Breast epithelium (tissue), 4 donors: ENCODE measurements at regions not wholly inside any gene's neighbourhood (a gene's known extent, or its start where the extent isn't known, plus 50 kb on each side); places are given as distances from the start of the nearest gene placed in this dataset.

Source experiments
- DNase-seq, 2 donors: peaks; one replicate each; pipeline ENCODE4 v3.0.0-alpha.2; 2019; ENCODE audit warnings: low spot score in 2 of 2
- H3K27ac ChIP-seq, 2 donors: fragments of 200-600 bp; sonication (generic) in 1 of 2; one replicate each; pipeline ENCODE4 v1.5.1; 2016 to 2019; ENCODE audit warnings: mild to moderate bottlenecking in 1 of 2
- H3K27me3 ChIP-seq, 2 donors: fragments of 200-600 bp; sonication (generic) in 1 of 2; one replicate each; pipeline versions ENCODE4 v1.5.1 to v1.6.0; 2017 to 2019; ENCODE audit warnings: control low read depth in 1 of 2, mild to moderate bottlenecking in 1 of 2
- H3K36me3 ChIP-seq: fragments of 200-600 bp; one replicate; pipeline ENCODE4 v1.5.1; 2019
- H3K4me1 ChIP-seq, 2 donors: fragments of 200-600 bp; sonication (generic); one replicate each; pipeline ENCODE4 v1.5.1; 2016 to 2019; ENCODE audit warnings: control low read depth in 1 of 2
- H3K4me3 ChIP-seq, 3 donors: fragments of 200-600 bp; sonication (generic); 1 replicate in 2 of 3; 2 replicates in 1 of 3; pipeline ENCODE4 v1.5.1; 2016 to 2019; ENCODE audit warnings: mild to moderate bottlenecking in 3 of 3, moderate library complexity in 2 of 3
- H3K9me3 ChIP-seq, 2 donors: fragments of 200-600 bp; sonication (generic) in 1 of 2; one replicate each; pipeline ENCODE4 v1.5.1; 2016 to 2019; ENCODE audit warnings: control low read depth in 1 of 2
- POLR2A ChIP-seq: fragments of 450-650 bp; IDR thresholded peaks from one replicate; pipeline ENCODE4 v1.6.1; 2016; ENCODE audit warnings: antibody characterized with exemption, mild to moderate bottlenecking, moderate library complexity
- POLR2AphosphoS5 ChIP-seq, 3 donors: sonication (generic); formaldehyde crosslinking; IDR thresholded peaks; one replicate each; pipeline ENCODE4 v1.6.1; 2017; ENCODE audit warnings: antibody characterized with exemption in 3 of 3
- intact Hi-C: fragments of 100-400 bp; cut with DNase I; formaldehyde crosslinking; loops from one replicate; pipeline ENCODE4 v1.15.1; 2023; ENCODE audit warnings: low total_unique reads
- TF ChIP-seq, protein P1 (sequence below), 3 donors: fragments of 450-650 bp; IDR thresholded peaks; one replicate each; pipeline ENCODE4 v1.5.1; 2016 to 2017; ENCODE audit warnings: antibody characterized with exemption in 3 of 3, mild to moderate bottlenecking in 3 of 3, moderate library complexity in 3 of 3

DNA sequence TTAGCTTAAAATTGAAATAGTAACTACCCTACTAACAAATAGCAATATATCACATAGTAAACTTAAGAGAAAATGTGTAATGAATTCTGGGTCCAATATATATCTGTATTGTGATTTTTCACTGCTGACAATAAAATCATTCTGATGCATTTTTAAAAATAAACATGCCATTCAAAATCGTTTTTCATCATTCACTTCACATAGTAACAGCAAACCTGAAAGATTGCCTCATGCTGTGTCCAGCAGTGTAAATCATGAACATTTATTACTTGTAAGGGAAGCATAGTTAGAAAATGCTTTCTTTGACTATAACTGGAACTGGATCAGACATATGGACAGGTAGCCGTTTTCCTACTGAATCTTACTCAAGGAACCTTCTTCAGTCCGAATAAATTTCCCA, 446.1 kb downstream of the UTRN start:
- TF ChIP-seq, protein P1, sequence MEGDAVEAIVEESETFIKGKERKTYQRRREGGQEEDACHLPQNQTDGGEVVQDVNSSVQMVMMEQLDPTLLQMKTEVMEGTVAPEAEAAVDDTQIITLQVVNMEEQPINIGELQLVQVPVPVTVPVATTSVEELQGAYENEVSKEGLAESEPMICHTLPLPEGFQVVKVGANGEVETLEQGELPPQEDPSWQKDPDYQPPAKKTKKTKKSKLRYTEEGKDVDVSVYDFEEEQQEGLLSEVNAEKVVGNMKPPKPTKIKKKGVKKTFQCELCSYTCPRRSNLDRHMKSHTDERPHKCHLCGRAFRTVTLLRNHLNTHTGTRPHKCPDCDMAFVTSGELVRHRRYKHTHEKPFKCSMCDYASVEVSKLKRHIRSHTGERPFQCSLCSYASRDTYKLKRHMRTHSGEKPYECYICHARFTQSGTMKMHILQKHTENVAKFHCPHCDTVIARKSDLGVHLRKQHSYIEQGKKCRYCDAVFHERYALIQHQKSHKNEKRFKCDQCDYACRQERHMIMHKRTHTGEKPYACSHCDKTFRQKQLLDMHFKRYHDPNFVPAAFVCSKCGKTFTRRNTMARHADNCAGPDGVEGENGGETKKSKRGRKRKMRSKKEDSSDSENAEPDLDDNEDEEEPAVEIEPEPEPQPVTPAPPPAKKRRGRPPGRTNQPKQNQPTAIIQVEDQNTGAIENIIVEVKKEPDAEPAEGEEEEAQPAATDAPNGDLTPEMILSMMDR (IDR thresholded peaks at IDR 0.05), result no peak
- TF ChIP-seq POLR2AphosphoS5 (IDR thresholded peaks at IDR 0.05), result no peak
- TF ChIP-seq POLR2A, result no peak
- H3K9me3 ChIP-seq, result no peaks in the 10 kb centered on the region
- intact Hi-C loops, result no loop called here
- no peaks in the 10 kb centered on the region for H3K4me1 ChIP-seq
- no peak for DNase-seq
- no peak overlapping the region for H3K4me3 ChIP-seq
- H3K27ac ChIP-seq, result no peak overlapping the region
- H3K36me3 ChIP-seq, result no peaks in the 10 kb centered on the region
- H3K27me3 ChIP-seq, result no peaks in the 10 kb centered on the region

DNA sequence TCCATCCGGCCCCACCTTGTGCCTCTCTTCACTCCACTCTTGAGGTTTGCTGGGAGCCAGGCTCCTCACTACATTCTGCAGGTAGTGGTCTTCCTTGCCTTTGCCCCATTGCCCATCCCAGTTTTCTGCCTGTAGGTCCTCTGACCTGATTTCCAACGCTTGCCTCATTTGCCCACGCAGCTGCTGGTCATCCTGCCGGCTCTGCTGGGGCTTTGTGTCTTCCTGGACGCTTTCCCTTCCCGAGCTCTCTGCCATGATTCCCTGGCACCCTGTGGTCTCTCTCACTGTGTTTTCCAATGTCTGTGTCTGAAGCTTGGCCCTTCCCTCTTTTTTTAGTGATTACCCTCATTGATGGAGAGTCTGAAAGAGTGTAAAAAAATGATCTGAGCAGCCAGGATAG, 451.6 kb downstream of the UTRN start:
- TF ChIP-seq POLR2A (no peak), POLR2AphosphoS5 (IDR thresholded peaks at IDR 0.05) (no peak)
- TF ChIP-seq, protein P1 (IDR thresholded peaks at IDR 0.05), result no peak
- Histone ChIP-seq H3K27ac (no peak overlapping the region), H3K4me1 (no peaks in the 10 kb centered on the region), H3K4me3 (no peak overlapping the region), H3K9me3 (no peaks in the 10 kb centered on the region), H3K36me3 (no peaks in the 10 kb centered on the region), H3K27me3 (no peaks in the 10 kb centered on the region)
- intact Hi-C loops, result no loop called here
- DNase-seq, result no peak

DNA sequence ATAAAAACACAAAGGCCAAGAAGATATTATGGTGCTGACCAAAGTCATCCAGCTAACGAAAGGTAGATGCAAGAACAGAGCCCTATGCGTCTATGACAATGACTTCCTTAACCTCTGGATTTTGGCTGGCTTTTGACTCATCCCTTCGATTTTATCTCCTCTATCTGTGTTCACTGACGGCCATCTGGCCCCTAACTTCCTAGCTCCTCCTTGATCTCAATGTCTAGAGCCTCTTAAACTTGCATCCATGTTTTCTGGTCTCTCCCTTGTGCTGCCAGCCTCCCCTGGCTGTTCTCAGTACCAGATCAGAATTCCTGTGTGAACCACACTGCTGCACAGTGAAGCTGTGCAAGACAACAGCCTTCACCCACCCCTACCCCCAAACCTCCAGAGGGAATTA, 452.9 kb downstream of the UTRN start:
- H3K27ac ChIP-seq, result no peak overlapping the region
- H3K4me3 ChIP-seq, result no peak overlapping the region
- no peaks in the 10 kb centered on the region for H3K36me3 ChIP-seq
- TF ChIP-seq POLR2AphosphoS5 (IDR thresholded peaks at IDR 0.05), result no peak
- TF ChIP-seq, protein P1 (IDR thresholded peaks at IDR 0.05), result no peak
- no peak for TF ChIP-seq POLR2A
- H3K9me3 ChIP-seq, result no peaks in the 10 kb centered on the region
- intact Hi-C loops, result no loop called here
- H3K4me1 ChIP-seq, result no peaks in the 10 kb centered on the region
- no peak for DNase-seq
- H3K27me3 ChIP-seq, result no peaks in the 10 kb centered on the region

DNA sequence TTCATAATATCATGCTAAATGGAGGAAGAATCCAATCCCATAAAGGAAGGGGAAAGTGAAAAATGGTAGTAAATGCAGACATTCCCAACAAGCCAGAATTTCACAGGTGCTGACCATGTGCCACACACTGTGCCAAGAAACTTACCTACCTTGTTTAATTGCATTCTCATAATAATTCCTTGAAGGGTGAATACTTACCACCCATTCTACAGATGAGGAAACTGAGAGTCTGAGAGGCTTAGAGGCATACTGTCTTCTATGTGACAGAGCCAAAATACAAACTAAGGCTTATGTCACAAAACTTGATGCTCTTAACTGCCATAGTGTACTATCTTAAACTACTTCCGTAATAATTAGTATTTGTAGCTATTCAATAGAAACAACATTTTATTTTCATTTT, 454.7 kb downstream of the UTRN start:
- Histone ChIP-seq H3K27me3 (no peaks in the 10 kb centered on the region), H3K9me3 (no peaks in the 10 kb centered on the region), H3K27ac (peak overlapping the region in 1 of 2 donors; percentile 40), H3K36me3 (no peaks in the 10 kb centered on the region), H3K4me3 (no peak overlapping the region), H3K4me1 (no peaks in the 10 kb centered on the region)
- DNase-seq, result no peak
- TF ChIP-seq, protein P1 (IDR thresholded peaks at IDR 0.05), result no peak
- no peak for TF ChIP-seq POLR2A
- TF ChIP-seq POLR2AphosphoS5 (IDR thresholded peaks at IDR 0.05), result no peak
- intact Hi-C loops, result no loop called here

DNA sequence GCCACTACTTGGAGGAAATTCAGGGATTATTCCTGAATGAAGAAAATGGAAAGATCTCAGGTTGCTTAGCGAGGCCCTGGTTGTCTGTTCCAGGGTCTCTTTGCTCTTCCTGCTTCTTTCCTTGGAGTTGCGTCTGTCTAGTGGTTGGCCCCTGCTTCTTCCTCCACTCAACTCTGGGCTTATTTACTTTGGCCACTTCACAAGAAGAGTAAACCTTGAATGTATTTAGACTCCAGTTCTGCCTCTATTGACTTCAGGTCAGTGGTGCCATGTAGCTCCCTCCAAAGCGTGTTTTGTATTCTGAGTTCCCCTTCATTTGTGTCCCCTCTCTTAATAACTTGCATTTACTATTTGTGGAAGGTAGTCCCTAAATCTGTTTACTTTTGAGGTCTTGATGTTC, 456.5 kb downstream of the UTRN start:
- no peaks in the 10 kb centered on the region for H3K27me3 ChIP-seq
- no peak for DNase-seq
- no peak overlapping the region for H3K27ac ChIP-seq
- H3K9me3 ChIP-seq, result no peaks in the 10 kb centered on the region
- no peaks in the 10 kb centered on the region for H3K36me3 ChIP-seq
- H3K4me1 ChIP-seq, result no peaks in the 10 kb centered on the region
- H3K4me3 ChIP-seq, result no peak overlapping the region
- intact Hi-C loops, result no loop called here
- TF ChIP-seq, protein P1 (IDR thresholded peaks at IDR 0.05), result no peak
- no peak for TF ChIP-seq POLR2A
- no peak for TF ChIP-seq POLR2AphosphoS5 (IDR thresholded peaks at IDR 0.05)
